GM18511 (cell line): ENCODE measurements at regions not wholly inside any gene's neighbourhood (a gene's known extent, or its start where the extent isn't known, plus 50 kb on each side); places are given as distances from the start of the nearest gene placed in this dataset.

ENCODE experiments used
- ATAC-seq: cut with Tn5 transposase; IDR thresholded peaks from one replicate; pipeline ENCODE4 v1.9.1; 2021; ENCODE audit warnings: mild to moderate bottlenecking, moderate library complexity; ENCODE audit not compliant: unreplicated experiment

DNA sequence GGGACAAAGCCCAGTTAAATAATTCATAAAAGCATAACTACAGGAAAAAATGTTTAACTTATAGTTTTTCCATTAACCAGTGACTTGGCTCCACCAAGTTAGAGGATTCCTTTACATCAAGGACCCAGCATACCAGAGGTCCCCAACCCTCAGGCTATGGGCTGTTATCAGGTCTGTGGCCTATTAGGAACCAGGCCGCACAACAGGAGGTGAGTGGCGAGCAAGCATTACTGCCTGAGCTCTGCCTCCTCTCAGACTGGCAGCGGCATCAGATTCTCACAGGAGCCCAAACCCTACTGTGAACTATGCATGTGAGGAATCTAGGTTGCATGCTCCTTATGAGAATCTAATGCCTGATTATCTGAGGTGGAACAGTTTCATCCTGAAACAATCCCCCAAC is 303.1 kb downstream of the ELAVL2 start:
- no peak for ATAC-seq

DNA sequence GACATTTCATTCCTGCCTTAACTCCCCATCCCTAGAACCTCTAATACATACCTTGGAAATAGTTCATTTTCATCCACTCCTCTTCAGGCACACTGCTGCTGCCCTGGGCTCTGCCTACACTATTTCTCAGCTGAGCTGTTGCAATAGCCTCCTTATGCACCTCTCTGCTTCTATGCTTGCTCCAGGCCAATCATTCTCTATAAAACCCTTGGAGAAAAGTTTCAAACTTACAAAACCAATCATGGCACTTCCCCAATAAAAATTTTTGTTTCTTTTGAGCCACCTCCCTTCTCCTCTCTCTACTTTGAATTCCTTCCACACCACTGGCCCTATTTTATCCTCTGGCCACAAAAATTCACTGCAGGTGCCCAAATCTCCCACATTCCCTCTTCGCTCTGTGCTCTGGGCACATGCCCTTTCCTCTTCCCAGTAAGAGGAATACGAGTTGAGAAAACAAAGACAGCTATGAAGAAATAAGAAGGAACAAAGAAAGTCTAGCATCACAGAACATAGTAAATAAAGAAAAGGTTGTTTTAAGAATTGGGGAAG is 301.4 kb downstream of the ELAVL2 start:
- no peak for ATAC-seq

DNA sequence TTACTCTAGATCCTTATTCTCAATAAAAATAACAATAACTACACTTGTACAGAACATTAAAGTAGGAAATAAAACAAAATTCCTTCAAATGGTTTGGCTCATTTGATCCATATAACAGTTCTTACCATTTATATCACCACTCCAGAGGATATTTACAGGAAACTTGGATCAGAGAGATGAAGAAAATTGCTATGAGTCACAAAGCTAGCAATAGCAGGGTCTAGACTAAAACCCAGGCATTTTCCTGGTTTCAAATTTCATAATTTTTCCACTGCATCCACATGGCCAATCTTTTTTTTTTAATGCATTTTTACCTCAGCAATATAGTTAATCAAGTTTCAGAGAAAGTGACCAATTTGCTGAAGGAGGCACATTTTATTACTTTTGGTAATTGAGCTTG is 299.2 kb downstream of the ELAVL2 start:
- no peak for ATAC-seq

DNA sequence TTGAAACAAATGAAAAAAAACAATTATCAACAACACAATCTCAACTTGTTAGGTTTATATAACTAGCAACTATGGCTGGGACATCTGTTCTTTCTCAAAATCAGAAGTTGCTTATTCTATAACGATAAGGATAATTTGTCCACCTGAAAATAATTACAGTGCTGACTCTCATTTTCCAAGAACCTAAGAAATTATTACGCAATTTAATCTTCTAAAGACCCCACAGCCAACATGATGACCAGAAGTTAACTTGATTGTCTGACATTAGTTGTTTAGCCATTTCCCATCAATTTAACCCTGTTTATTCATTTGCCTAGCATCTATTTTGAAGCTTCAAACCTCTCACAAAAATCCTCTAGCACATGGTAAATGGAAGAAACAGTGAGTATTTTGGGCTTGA is 293.8 kb downstream of the ELAVL2 start:
- no peak for ATAC-seq

- no peak for ATAC-seq
Measured at GRCh38 chr9:23537192-23538066, 288.6 kb downstream of the ELAVL2 start.

DNA sequence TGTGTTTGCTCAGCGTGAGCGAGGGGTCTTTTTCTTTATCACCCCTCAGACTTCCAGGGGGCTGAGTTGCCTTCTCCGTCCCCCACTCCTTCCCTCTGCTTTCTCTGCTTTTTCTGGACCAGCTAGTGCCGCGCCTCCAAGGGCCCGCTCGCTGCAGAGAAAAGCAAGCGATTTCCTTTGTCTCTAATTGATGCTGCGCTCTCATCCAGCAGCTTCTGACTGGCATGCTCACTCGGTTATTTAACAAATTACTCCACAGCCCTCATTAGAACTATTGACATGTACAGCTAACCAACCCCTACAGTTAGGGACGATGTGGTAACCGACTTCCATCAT is 288.0 kb downstream of the ELAVL2 start:
- no peak for ATAC-seq

GRCh38 chr9:23538461-23539003 is 287.5 kb downstream of the ELAVL2 start:
- ATAC-seq: no peak

DNA sequence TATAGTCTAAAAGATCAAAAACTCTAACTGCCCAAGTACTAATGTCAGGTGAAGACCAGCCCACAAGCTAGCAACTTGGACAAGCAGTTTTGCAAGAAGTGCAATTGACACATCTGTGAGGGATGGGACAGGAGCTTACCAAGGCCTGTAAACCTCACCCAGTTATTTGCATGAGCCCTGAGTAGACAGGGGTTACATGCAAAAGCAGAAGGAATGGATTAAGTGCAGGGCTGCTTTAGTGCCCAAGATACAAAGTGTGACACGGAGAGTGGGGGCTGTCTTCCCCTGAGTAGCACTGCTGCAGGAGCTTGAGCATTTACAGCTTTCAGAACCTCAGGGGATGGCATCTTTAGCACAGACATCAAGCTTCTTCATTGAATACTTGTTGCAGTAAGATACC is 286.7 kb downstream of the ELAVL2 start:
- no peak for ATAC-seq

DNA sequence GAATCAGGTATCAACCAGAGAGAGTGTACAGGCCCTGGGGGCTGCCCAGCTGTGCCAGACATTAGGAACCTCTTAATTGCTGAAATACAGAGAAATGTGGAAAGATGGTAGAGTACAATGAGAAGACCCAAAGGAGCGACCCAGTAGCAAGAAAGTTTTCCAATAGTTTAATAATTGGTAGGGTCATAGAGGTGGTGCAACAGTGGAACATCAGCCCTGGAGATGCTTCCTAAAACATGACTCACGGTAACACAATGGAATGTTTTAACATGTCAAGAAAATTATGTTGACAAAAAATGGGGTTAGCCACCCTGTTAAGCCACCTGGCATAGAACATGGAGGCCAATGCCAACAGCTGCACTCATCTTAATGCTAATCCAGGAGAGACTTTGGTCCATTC is 284.1 kb downstream of the ELAVL2 start:
- no peak for ATAC-seq

GRCh38 chr9:23542438-23542837 is 283.6 kb downstream of the ELAVL2 start:
- no peak for ATAC-seq

GRCh38 chr9:23542927-23543326 is 283.1 kb downstream of the ELAVL2 start:
- no peak for ATAC-seq

GRCh38 chr9:23543419-23543818 is 282.6 kb downstream of the ELAVL2 start:
- ATAC-seq: no peak

- no peak for ATAC-seq
Measured at GRCh38 chr9:23545728-23546127, 280.3 kb downstream of the ELAVL2 start.

DNA sequence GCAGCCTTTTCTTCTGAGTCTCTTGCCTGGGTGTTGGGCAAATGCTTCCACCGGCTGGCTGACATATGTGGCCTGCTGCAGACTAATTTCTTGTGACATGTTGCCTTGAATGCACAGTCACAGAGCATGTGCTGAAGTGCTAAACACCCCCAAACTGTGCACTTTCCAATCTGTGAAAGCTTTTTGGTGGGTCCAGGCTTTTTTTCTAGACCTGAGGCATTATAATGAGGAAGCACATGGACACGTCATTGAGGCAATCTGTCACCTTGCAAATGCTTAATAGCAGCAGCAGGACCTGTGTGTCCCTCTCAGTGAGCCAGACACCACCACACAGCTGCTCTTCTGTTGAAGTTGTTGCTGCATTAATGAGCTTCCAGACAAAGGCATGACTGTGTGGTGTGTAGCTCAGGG is 274.7 kb downstream of the ELAVL2 start:
- no peak for ATAC-seq

- no peak for ATAC-seq
Measured at GRCh38 chr9:23551929-23552707, 273.9 kb downstream of the ELAVL2 start.

DNA sequence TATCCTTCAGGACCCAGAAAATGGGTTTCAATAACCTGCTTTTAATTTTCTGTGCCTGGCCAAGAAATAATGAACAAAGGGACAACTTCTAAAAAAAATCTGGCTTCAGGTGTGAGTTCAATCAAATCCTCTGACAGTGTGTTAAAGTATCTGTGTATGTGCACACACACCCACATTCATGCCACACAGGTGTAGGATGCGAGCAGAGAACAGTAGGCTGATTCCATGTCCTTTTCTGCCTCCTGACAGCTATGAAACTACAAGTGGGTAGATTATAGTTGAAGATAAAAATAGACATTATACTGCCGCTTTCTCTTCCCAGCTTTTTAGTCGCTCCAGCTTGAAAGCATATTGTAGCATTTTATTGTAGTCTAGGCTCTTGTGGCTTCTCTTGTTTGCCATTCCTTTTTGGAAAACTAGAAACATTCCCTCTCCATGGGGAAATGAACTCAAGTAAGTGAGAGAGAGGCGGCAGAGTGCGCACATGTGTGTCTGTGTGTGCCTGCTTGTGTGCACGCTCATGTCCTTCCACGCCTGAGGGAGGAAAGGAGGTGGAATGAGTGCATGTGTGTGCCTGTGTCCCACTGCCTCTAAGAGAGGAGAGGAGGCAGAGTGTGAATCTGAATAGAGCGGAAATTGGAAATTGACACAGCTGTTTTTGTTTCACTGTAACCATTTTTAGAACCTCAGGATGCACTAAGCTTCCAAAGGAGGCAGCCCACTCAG is 273.0 kb downstream of the ELAVL2 start:
- no peak for ATAC-seq

GRCh38 chr9:23554686-23555085 is 271.4 kb downstream of the ELAVL2 start:
- ATAC-seq: no peak

DNA sequence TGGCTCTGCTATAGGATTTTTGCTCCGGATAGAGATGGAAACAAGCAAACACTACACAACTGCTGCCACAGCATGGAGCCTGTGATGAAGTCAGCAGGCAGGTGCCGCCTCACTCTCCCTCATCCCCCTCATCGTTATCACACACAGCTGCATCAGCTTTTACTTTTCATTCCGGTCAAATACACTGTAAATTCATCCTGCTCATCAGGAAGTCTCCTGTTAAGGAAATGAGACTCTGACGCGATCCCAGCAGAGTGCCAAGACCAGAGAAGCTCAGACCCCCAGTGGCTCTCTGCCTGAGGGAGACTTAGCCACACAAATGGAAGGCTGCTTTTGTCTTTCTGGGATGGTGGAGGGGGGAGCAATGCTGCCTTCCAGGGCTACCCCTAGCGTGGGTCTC is 270.2 kb downstream of the ELAVL2 start:
- no peak for ATAC-seq

- ATAC-seq: no peak
Measured at GRCh38 chr9:23556459-23556858, 269.6 kb downstream of the ELAVL2 start.

- no peak for ATAC-seq
Measured at GRCh38 chr9:23557689-23558088, 268.4 kb downstream of the ELAVL2 start.

DNA sequence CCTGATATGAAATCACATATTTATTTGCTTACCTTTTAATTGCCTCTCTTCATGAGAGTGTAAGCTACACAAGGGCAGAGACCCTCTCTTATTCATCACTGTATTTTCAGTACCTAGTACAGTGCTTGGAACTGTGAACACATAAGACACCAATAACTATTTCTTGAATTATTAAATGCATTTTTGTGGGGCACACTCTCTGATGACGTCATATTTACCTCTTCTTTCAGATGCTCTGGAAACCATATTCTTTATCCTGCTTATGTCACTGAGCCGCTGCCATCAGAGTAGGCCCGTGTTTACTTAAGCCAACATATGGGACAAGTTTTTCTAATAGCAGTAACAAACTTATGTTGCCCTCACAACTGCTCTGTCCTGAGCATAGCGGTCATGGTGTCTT is 266.5 kb downstream of the ELAVL2 start:
- no peak for ATAC-seq
